WTC11 (cell line): ENCODE measurements at regions not wholly inside any gene's neighbourhood (a gene's known extent, or its start where the extent isn't known, plus 50 kb on each side); places are given as distances from the start of the nearest gene placed in this dataset.

Source experiments
- ATAC-seq: fragments of 200-7000 bp; cut with Tn5 transposase; 2 replicates; pipeline ENCODE4 v1.10.0; 2021; ENCODE audit warnings: mild to moderate bottlenecking, moderate library complexity
- CTCF ChIA-PET: fragments of 300-600 bp; sonication (Branson Sonifier 250); formaldehyde crosslinking; loops from one replicate; lab custom pipeline; 2021; ENCODE audit warnings: antibody characterized with exemption; lab: Charles Lee
- POLR2A ChIA-PET: fragments of 350-600 bp; sonication (Branson Sonifier 250); formaldehyde crosslinking; loops from one replicate; lab custom pipeline; 2021; ENCODE audit warnings: antibody characterized with exemption; lab: Charles Lee
- DNase-seq: peaks from one replicate; pipeline ENCODE4 v3.0.0; 2021; ENCODE audit warnings: low spot score
- H3K27ac Mint-ChIP-seq: 2 replicates; pipeline ENCODE4 v1.8.0; 2021; ENCODE audit warnings: mixed read lengths
- H3K27me3 Mint-ChIP-seq: 2 replicates; pipeline ENCODE4 v1.8.0; 2021; ENCODE audit warnings: low read depth, mild to moderate bottlenecking, moderate library complexity, mixed read lengths
- H3K36me3 Mint-ChIP-seq: 2 replicates; pipeline ENCODE4 v1.8.0; 2021; ENCODE audit warnings: mixed read lengths
- H3K4me1 Mint-ChIP-seq: 2 replicates; pipeline ENCODE4 v1.8.0; 2022; ENCODE audit warnings: mixed read lengths
- H3K4me3 Mint-ChIP-seq: 2 replicates; pipeline ENCODE4 v1.8.0; 2021; ENCODE audit warnings: mild to moderate bottlenecking, moderate library complexity, mixed read lengths
- H3K9me3 Mint-ChIP-seq: 2 replicates; pipeline ENCODE4 v1.8.0; 2021; ENCODE audit warnings: mixed read lengths
- EMX1 ChIP-seq: fragments of 250-450 bp; sonication (Bioruptor Pico); IDR thresholded peaks from 2 replicates; pipeline ENCODE4 v1.8.0; 2021; ENCODE audit warnings: mild to moderate bottlenecking
- ESRRA ChIP-seq: sonication (generic); formaldehyde crosslinking; IDR thresholded peaks from 2 replicates; pipeline ENCODE4 v1.8.1; 2022; ENCODE audit warnings: mild to moderate bottlenecking, missing genetic modification reagents, borderline replicate concordance
- FOXP4 ChIP-seq: sonication (generic); formaldehyde crosslinking; IDR thresholded peaks from 2 replicates; pipeline ENCODE4 v1.8.0; 2022; ENCODE audit warnings: mild to moderate bottlenecking, missing genetic modification reagents
- GTF2I ChIP-seq: fragments of 250-450 bp; sonication (Bioruptor Pico); conservative IDR thresholded peaks from 2 replicates; pipeline ENCODE4 v1.4.0; 2021; ENCODE audit warnings: mild to moderate bottlenecking
- PREB ChIP-seq: sonication (generic); formaldehyde crosslinking; IDR thresholded peaks from 2 replicates; pipeline ENCODE4 v1.8.1; 2022; ENCODE audit warnings: mild to moderate bottlenecking, missing genetic modification reagents, moderate library complexity, borderline replicate concordance
- PRRX2 ChIP-seq: fragments of 250-450 bp; sonication (Bioruptor Pico); IDR thresholded peaks from 2 replicates; pipeline ENCODE4 v1.8.0; 2021; ENCODE audit warnings: mild to moderate bottlenecking
- RELA ChIP-seq: sonication (generic); formaldehyde crosslinking; IDR thresholded peaks from 2 replicates; pipeline ENCODE4 v1.8.1; 2022; ENCODE audit warnings: missing genetic modification reagents, mild to moderate bottlenecking, borderline replicate concordance
- RORB ChIP-seq: fragments of 250-450 bp; sonication (Bioruptor Pico); IDR thresholded peaks from 2 replicates; pipeline ENCODE4 v1.9.0; 2021; ENCODE audit warnings: mild to moderate bottlenecking
- SMAD4 ChIP-seq: sonication (generic); formaldehyde crosslinking; IDR thresholded peaks from 2 replicates; pipeline ENCODE4 v1.8.0; 2022; ENCODE audit warnings: mild to moderate bottlenecking, missing genetic modification reagents
- SP1 ChIP-seq: sonication (generic); formaldehyde crosslinking; conservative IDR thresholded peaks from 2 replicates; pipeline ENCODE4 v1.8.1; 2022; ENCODE audit warnings: missing genetic modification reagents
- TCF7 ChIP-seq: sonication (generic); formaldehyde crosslinking; IDR thresholded peaks from 2 replicates; pipeline ENCODE4 v1.8.0; 2022; ENCODE audit warnings: mild to moderate bottlenecking, low read depth, missing genetic modification reagents, moderate library complexity
- TEAD1 ChIP-seq: sonication (generic); formaldehyde crosslinking; IDR thresholded peaks from 2 replicates; pipeline ENCODE4 v1.8.0; 2022; ENCODE audit warnings: mild to moderate bottlenecking, missing genetic modification reagents
- USF2 ChIP-seq: sonication (generic); formaldehyde crosslinking; IDR thresholded peaks from 2 replicates; pipeline ENCODE4 v1.8.1; 2023; ENCODE audit warnings: mild to moderate bottlenecking, missing genetic modification reagents, moderate library complexity
- ZNF138 ChIP-seq: sonication (generic); formaldehyde crosslinking; conservative IDR thresholded peaks from 2 replicates; pipeline ENCODE4 v1.8.1; 2022; ENCODE audit warnings: mild to moderate bottlenecking, moderate library complexity, missing genetic modification reagents
- ZNF219 ChIP-seq: sonication (generic); formaldehyde crosslinking; IDR thresholded peaks from 2 replicates; pipeline ENCODE4 v1.8.0; 2023; ENCODE audit warnings: missing genetic modification reagents, mild to moderate bottlenecking, borderline replicate concordance
- ZNF281 ChIP-seq: sonication (generic); formaldehyde crosslinking; IDR thresholded peaks from 2 replicates; pipeline ENCODE4 v1.8.0; 2023; ENCODE audit warnings: mild to moderate bottlenecking, missing genetic modification reagents
- ZNF423 ChIP-seq: fragments of 250-450 bp; sonication (Bioruptor Pico); IDR thresholded peaks from 2 replicates; pipeline ENCODE4 v2.1.2; 2022; ENCODE audit warnings: mild to moderate bottlenecking, moderate library complexity
- TF ChIP-seq, protein P1 (sequence below): sonication (generic); formaldehyde crosslinking; IDR thresholded peaks from 2 replicates; pipeline ENCODE4 v1.8.0; 2022; ENCODE audit warnings: mild to moderate bottlenecking, missing genetic modification reagents
- TF ChIP-seq, protein P2 (sequence below): fragments of 250-450 bp; sonication (Bioruptor Pico); conservative IDR thresholded peaks from 2 replicates; pipeline ENCODE4 v1.9.0; 2021; ENCODE audit warnings: mild to moderate bottlenecking
- TF ChIP-seq, protein P3 (sequence below): sonication (generic); formaldehyde crosslinking; IDR thresholded peaks from 2 replicates; pipeline ENCODE4 v1.8.1; 2023; ENCODE audit warnings: mild to moderate bottlenecking, missing genetic modification reagents, moderate library complexity

DNA sequence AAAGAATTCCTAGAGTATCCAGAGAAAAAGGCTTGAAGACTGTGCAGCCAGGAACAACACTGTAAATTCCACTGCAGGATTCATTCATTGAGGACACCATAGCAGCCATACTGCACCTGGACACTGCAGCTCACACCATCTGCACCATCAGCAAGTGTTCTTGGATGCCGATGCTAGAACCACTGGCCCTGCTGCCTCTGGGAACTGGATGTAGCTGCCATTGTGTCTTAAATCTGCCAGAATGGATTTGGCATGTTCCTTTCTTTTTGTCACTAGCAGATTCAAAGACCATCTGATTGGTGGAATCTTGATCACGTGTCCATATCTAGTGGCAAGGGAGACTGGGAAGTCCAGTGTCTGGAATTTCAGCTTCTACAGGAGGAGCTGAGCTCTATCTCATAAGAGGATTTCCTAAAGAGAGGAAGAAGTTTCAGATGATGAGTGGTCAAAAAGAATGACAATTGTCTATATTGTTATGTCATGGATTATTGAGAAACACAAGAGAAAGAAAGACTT, 278.3 kb upstream of the ANKRD55 start:
- TF ChIP-seq ESRRA (CRISPR knock-in tag), result no peak
- TF ChIP-seq SMAD4, result no peak
- DNase-seq (no peak), ATAC-seq (no peak)
- H3K9me3 Mint-ChIP-seq, result no peaks in the 10 kb centered on the region
- H3K4me1 Mint-ChIP-seq, result peaks cover 33% of the 10 kb centered on the region
- ChIA-PET CTCF (interaction anchor here (0.6 to 0.7 kb wide), 2 partner anchors 13 to 440 kb away, joined by 3 read pairs; no protein-coding TSS in a partner anchor), POLR2A (no interaction called here)
- H3K27me3 Mint-ChIP-seq, result no peaks in the 10 kb centered on the region
- H3K27ac Mint-ChIP-seq, result no peak overlapping the region
- no peak overlapping the region for H3K4me3 Mint-ChIP-seq
- H3K36me3 Mint-ChIP-seq, result no peaks in the 10 kb centered on the region

DNA sequence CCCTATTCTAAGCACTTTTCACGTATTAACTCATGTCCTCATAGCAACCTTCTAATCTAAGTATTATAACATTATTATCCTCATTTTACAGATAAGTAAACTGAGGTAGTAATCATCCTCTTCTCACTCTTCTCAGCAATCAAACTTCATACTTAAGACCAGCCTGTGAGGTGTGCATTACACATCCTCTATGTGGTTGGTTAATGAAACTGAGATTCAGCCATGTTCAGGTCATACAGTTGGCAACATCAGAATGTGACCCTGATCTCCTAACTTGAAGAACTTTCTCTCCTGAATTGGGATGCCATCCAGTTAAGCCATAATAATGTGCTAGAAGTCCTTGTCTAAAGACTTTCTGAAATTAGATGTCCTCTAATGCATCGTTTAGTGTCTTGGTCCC, 275.1 kb upstream of the ANKRD55 start:
- peaks cover 17% of the 10 kb centered on the region for H3K4me1 Mint-ChIP-seq
- ATAC-seq (no peak), DNase-seq (no peak)
- no peak for TF ChIP-seq PRRX2
- TF ChIP-seq, protein P1, sequence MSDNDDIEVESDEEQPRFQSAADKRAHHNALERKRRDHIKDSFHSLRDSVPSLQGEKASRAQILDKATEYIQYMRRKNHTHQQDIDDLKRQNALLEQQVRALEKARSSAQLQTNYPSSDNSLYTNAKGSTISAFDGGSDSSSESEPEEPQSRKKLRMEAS (CRISPR knock-in tag), result no peak
- no peak for TF ChIP-seq FOXP4 (CRISPR knock-in tag)
- TF ChIP-seq ZNF281 (CRISPR knock-in tag), result no peak
- TF ChIP-seq RORB (CRISPR knock-in tag), result no peak
- TF ChIP-seq ZNF138 (CRISPR knock-in tag), result no peak
- TF ChIP-seq, protein P2, sequence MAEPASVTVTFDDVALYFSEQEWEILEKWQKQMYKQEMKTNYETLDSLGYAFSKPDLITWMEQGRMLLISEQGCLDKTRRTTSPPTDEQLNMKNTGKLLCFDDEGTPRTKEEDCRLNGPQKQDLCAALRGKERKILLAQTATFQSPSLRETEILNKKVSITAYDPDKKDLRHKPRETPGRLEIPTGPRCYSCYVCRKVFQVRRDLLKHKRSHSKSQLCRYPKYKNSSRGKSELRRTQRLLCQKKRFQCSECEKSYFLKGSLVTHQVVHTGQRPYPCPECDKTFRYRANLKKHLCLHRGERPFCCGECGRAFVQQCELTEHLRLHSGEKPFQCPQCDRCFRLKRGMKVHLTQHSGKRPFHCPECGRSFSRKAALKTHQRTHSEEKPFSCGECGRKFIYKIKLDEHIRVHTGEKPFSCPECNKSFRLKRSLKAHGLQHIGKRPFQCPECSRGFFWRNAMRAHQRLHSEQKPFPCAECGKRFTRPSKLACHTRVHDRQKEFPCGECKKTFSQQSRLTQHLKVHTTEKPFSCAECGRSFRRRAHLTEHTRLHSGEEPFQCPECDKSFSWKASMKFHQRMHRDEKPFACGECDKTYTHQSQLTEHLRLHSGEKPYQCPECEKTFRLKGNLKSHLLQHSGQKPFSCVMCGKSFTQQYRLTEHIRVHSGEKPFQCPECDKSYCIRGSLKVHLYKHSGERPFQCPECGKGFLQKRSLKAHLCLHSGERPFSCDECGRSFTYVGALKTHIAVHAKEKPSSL, result no peak
- TF ChIP-seq ZNF219 (CRISPR knock-in tag), result no peak
- TF ChIP-seq ZNF423, result no peak
- TF ChIP-seq PREB, result no peak
- no peak for TF ChIP-seq SP1 (CRISPR knock-in tag)
- TF ChIP-seq RELA (CRISPR knock-in tag), result no peak
- CTCF ChIA-PET, result no interaction called here
- H3K4me3 Mint-ChIP-seq, result no peak overlapping the region
- H3K27me3 Mint-ChIP-seq, result no peaks in the 10 kb centered on the region
- H3K36me3 Mint-ChIP-seq, result no peaks in the 10 kb centered on the region
- H3K27ac Mint-ChIP-seq, result no peak overlapping the region
- POLR2A ChIA-PET, result no interaction called here
- peaks cover 15% of the 10 kb centered on the region for H3K9me3 Mint-ChIP-seq

- Mint-ChIP-seq H3K9me3 (peaks cover 15% of the 10 kb centered on the region), H3K4me1 (peaks cover 17% of the 10 kb centered on the region), H3K36me3 (no peaks in the 10 kb centered on the region), H3K27ac (no peak overlapping the region), H3K4me3 (no peak overlapping the region), H3K27me3 (no peaks in the 10 kb centered on the region)
- no peak for DNase-seq
- ChIA-PET POLR2A (no interaction called here), CTCF (no interaction called here)
- TF ChIP-seq GTF2I, result no peak
- TF ChIP-seq, protein P3, sequence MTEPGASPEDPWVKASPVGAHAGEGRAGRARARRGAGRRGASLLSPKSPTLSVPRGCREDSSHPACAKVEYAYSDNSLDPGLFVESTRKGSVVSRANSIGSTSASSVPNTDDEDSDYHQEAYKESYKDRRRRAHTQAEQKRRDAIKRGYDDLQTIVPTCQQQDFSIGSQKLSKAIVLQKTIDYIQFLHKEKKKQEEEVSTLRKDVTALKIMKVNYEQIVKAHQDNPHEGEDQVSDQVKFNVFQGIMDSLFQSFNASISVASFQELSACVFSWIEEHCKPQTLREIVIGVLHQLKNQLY, result no peak
- no peak for TF ChIP-seq TEAD1 (CRISPR knock-in tag)
- TF ChIP-seq USF2, result no peak
- TF ChIP-seq TCF7, result no peak
- no peak for TF ChIP-seq ZNF423
- TF ChIP-seq FOXP4 (CRISPR knock-in tag), result no peak
- no peak for TF ChIP-seq EMX1 (CRISPR knock-in tag)
- no peak for ATAC-seq
These were observed 274.3 kb upstream of the ANKRD55 start for GRCh38 chr5:56507351-56507930.
